GM19023 (cell line): ENCODE measurements at regions not wholly inside any gene's neighbourhood (a gene's known extent, or its start where the extent isn't known, plus 50 kb on each side); places are given as distances from the start of the nearest gene placed in this dataset.

ENCODE experiments used
- ATAC-seq: cut with Tn5 transposase; IDR thresholded peaks from one replicate; pipeline ENCODE4 v1.9.1; 2021; ENCODE audit warnings: mild to moderate bottlenecking, moderate library complexity; ENCODE audit not compliant: unreplicated experiment

DNA sequence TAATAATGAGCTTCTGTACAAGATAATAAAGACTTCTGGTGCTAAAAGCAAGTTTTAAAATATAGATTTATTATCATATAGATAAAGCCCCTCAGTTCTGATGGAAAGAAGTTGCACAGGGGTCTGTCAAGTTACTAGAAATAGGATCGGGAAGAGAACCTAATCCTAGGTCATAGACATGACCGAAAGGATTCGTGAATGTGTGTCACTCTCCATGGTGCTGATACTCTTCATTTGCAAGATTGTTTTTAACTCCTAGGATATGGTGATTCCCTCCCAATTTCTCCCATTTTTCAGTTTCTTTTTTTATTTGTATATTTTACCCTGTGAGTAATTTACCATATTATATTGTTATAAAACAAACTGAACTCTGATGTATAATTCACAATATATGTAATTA lies 58.9 kb upstream of the CTNNA2 start:
- no peak for ATAC-seq

DNA sequence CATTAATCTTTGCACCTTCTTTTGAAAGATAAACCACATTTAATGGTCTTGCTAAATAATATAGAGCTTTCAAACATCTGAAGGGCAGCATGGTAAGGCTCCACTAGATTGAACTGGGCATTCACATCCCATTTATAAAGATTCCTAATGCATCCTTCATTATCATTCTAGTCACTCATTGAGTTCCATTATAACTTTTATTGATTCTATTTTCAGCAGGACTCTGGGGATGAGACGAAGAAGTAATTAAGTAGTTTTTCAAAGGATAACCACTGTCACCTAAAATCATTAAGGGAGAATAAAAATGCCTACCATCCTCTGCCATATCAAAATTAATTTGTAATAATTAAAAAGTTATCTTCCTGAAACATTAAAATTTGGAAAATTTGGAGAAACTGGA lies 60.2 kb upstream of the CTNNA2 start:
- ATAC-seq: no peak

DNA sequence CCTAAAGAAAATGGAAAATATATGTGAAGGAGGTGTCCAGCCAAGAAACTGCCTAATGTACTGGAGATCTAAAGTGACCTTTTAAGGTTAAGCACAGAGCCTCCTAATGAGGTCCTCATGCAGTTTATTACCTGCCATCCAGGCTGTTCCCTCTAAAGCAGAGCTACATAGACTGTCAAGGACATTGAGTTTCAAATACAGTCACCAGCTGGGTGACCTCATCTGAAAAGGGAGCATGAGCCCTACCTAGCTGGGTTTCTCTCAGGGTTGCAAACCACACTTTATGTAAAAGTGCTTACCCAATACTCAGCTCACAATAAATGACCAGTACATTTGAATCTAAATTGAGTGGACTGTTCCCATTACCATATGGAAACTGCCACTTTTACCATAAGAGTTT lies 65.4 kb upstream of the CTNNA2 start:
- no peak for ATAC-seq

DNA sequence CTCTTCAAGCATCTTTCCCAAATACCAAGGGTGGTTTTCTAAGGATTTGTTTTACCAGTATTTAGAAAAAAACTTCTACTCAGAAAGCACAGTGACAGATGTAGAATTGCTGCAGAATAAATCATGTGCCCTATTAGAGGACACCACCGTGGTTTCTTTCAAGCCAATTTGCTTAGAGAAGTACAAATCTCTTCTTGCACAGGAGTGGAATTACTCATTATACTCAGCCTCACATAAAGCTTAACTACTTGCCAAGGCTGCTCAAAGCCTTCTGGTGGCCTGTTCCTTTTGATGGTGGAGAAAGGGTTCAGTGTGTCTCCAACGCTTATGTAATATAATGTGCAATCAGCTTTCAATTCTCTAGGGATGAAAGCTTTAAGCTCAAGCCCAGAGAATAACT lies 66.5 kb upstream of the CTNNA2 start:
- ATAC-seq: no peak

DNA sequence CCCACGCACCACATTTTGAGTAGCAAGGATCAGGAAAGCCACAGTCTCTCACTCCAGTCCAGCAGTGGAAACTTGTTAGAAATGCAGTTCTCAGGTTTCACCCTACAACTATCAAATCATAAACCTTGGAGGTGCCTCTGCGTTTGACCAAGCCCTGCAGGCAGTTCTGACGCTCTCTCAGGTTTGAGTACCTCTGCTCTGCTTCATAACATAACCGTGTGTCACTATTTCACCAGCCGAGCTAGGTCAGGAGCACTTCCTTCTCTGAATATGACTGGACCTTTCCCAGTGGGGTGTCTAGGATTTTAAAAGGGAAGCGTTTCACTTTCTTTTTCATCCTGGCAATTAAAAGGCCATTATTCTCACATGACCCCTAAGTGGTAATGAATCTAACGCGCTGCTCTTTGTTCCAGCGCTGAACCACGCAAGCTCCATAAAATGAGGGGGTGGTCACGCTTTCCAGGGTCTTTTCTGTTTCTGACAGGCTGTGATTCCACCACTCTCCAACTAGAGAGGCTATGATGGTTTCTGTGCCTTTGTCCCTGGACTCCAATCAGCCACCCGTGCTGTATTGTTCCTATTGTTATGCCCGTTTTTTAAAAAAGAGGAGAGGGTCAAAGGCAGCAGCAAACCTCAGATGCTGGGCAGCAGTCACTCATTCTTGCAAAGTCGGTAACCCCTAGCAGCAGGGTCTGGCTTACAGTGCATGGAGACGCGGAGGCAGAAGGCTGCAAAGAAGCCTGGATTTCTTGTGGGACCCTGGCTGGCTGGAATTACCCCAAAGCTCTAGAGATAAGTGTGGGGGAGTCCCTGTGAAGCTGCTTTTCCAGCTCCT lies 75.2 kb upstream of the CTNNA2 start:
- no peak for ATAC-seq

DNA sequence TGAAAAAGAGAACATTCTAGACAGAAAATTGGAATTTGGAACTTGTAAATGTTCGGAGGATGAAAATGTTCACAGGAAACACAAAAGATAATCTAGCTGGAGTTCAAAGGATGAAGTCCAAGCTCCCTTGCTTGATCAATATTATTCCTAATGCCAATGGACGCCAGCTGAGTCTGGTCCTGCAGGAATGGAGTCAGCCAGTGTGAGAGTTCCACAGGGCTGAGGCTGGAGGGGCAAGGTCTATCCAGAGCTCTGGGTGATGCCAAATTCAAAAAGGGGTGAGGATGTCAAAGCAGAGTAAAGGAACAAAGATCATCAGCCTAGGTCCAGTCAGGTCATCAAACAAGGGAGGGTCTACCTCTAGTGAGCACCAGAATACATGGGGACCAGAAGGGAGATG lies 78.5 kb upstream of the CTNNA2 start:
- ATAC-seq: no peak

DNA sequence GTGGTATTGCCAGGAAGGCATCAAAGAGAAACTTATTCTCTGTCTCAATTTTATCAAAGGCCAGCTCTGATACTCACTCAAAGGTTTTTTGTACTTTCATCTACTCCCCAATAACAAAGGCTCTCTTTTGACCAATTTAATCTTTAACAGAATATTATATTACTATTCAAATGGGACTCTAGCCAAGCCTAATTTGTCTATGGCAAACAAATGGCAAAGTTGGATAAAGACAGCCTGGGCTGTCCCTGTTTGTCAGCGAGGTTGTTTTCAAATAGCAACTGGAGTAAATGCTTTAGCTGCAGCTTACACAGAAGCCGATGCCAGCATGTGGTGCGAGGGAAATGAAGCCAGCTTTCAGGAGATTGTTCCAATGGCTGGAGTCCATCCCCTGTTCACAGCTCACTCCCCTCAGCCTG lies 80.1 kb upstream of the CTNNA2 start:
- no peak for ATAC-seq

DNA sequence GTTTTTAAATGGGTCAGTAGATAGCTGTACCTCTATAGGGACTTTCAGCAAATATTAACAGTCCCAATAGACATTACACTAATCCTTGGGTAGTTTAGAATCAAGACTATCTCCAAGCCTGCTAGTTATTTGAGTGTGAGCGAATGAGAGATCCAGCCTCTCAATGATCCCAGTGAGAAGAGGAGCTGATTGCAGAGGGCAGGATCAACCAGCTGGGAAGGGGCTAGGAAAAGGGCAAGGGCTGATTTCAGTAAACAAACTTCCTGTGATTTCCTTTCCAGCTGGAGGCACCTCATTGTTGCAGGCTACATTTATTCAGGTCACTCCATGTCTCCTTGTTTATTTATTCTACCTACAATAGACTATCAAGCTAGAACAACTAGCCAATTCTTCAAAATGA lies 84.1 kb upstream of the CTNNA2 start:
- ATAC-seq: no peak

DNA sequence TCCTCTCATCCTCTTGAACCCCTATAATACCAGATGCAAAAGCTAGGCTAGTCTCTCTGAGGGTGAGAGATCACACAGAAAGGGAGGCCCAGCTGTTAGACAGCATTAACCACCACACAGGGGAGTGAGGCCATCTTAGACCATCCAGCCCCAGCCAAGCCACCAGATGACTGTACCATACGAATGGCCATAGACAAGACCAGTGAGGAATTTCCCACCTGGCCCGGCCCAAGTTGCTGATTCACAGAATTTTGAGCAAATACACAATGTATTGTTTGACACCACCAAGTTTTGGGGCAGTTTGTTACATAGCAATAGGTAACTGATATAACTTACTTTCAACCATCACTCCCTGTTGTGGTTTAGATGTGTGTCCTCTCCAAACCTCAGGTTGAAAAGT lies 98.2 kb upstream of the CTNNA2 start:
- ATAC-seq: no peak

DNA sequence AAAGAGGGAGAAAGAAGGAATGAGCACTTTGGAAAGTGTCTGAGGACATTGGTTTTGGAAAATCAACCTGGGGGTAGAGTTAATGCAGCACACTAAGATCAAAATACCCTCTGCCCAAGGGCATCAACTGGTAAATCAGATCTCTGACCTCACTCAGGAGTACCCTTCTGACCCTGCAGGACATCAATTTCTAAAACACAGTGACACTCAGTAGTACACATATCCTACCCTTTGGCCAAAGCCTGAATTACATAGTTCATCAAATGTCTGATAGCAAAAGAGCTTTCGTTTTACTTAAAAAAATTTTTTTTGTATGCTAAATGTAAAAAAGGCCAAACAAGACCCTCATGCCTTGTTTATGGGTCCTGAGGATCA lies 118.4 kb upstream of the CTNNA2 start:
- ATAC-seq: no peak

DNA sequence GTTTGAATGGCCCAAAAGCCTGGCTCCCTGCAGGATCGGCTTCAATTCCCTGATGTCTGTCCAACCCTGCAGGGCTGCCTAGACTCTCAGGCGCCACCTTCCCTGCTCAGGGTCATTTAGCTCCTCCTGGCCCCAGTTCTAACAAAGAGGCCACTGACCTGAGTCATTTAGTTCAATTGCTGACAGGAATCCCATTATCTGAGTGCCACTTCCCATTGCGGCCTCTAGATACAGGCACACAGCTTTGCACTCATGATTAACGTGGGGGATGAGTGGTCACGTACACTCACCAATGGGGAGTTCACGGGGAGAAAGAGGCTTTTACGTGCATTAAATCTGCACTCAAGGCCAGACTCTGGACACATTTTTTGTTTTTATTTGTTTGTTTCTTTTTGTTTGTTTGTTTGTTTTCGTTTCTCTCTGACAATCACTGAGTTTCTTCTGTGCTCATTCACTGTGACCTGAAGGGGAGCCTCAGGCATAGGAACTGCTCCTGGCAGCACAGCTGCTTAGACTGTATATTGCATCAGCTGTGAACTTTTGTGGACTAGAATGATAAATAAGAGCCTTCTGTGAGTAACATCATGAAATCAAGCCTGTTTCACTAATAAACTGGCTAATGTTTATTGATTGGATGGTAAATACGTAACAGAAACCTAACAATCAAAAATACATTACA lies 118.9 kb upstream of the CTNNA2 start:
- ATAC-seq: no peak

DNA sequence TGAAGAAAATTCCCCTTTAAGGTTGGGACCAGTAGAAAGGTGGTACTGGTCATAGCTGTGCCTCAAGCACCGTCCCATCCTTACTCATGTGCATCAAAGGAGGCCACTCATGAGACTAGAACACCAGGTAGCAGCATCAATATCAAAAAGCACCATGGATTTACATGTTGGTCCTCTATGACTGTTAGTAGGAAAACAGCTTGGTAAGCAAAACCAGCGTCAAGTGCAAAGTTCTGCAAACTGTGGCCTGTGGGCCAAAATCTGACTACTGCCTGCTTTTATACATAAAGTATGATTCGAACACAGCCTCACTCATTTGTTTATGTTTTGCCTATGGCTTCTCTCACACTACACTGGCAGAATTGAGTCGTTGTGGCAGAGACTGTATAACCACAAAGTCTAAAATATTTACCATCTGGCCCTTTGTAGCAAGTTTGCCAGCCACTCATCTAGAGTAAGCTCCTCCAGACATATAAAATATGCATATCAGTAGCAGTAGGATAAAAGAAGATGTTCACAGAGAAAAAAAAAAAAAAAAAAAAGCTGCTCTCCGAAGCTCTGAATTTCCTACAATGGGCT lies 119.7 kb upstream of the CTNNA2 start:
- no peak for ATAC-seq

DNA sequence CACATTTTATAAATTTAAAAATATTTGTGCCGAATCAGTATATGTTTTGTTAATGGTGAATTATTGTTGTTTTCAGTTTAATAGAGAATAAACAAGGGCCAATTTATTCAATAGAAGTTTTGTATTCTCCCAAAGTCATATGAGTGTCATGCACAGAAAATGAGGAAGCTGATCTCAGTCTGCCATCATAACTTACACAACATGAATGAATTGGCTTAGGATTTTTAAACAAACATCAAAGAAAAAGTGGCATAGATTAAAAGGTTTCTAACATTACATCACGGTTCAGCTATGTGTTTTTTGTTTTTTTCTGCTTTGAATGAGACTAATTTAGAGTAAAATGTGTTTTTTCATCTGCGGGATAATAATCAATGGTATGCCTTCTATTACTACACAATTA lies 123.4 kb upstream of the CTNNA2 start:
- ATAC-seq: no peak

DNA sequence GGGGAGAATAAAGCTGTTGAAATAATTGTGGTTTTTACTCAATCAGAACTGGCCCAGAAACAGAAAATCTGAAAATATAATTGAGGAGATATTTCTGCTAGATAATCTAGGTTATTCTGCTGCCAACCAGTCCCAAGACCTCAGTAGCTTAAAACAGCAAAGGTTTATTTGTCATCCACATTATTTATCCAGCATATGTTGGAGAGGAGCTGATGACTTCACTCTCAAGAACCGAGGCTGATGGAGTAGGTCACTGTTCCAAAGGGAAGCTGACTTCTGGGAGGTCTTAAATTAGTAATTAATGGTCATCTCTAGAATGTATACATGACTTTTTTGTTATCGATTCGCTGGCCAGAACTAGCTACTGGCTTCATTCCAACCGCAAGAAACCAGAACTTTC lies 124.8 kb upstream of the CTNNA2 start:
- no peak for ATAC-seq

DNA sequence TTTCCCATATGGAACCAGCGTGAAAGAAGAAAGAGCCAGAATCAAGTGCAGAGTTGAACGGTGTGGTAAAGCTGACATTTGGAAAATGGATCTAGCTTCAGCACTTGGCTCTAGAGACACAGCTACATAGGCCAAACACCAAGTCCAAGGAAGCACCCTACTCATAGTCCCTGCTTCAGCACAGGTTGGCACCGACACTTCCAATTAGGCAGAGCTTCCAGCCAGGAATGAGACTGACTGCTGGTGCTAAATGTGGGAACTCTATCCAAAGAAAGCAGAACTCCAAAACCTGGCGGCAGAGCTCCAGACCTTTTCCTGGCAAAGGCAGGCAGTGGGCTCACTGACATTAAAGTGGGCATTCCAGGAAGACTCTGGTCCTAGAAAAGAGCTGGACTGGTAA lies 125.4 kb upstream of the CTNNA2 start:
- ATAC-seq: no peak

DNA sequence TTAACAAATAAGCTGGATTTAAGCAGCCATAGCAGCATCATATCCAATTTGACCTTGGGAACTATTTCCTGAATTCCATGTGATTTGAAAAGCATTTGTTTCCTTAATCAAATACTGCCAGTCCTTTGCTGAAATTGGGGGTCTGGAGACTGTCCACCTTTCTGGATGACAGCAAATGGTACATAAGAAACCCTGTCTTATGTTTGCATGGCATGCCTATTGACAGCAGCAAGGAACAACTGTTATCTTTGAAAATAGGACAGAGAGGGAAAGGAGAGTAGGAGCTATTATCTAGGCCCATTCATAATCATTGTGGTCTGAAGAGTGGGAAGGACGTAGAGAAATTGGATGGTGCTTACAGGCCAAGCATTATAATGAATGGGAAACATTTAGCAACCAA lies 129.2 kb upstream of the CTNNA2 start:
- no peak for ATAC-seq

DNA sequence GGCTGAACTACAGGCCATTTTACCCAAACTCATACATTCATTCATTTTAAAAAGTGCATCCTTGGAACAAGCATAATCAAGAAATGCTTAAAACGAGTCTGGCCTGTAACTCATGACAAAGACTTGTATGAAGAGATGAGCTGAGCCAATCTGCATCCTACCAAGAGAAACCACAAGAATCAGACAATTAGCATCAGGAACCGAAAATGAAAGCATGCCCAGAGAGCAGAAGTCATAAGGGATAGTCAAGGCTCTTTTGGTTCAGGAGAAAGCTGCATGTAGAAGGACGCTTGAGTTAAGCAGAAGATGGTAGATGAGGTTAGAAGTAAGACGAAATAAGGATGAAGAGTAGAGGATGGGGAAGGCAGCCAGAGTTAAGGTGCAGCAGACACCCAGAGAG lies 137.0 kb upstream of the CTNNA2 start:
- ATAC-seq: no peak

DNA sequence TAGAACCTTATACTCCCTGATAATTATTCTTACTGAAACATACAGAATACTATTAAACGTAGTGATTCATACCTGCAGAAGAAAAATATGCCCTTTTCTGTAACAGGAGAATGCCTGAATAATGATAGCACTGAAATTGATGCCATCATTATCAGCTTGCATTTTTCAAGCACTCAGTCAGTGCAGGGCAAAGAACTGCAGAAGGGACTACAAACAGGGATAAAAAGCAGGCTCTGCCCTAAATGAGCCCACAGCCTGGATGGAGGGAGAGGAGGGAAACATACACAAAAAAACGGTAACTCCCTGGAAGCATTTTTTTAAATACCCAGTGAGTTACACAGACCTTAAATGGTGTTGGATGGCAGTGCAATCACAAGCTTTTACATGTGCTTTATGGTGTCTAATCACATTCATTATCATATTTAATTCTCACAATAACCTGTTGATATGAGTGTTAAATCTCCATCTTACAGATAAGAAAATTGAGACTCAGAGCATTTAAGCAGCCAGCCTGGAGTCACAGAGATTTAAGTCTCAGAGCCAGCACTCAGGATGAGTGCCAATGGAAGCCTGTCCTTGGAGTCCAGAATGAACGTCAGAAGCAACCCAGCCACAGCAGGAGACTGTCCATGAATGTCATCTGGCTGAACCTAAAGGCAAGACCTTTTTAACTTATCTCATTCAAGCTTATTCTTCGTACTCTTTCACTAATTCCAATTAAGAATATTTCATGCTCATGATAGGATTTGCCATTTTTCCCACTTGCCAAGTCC lies 139.3 kb upstream of the CTNNA2 start:
- no peak for ATAC-seq

DNA sequence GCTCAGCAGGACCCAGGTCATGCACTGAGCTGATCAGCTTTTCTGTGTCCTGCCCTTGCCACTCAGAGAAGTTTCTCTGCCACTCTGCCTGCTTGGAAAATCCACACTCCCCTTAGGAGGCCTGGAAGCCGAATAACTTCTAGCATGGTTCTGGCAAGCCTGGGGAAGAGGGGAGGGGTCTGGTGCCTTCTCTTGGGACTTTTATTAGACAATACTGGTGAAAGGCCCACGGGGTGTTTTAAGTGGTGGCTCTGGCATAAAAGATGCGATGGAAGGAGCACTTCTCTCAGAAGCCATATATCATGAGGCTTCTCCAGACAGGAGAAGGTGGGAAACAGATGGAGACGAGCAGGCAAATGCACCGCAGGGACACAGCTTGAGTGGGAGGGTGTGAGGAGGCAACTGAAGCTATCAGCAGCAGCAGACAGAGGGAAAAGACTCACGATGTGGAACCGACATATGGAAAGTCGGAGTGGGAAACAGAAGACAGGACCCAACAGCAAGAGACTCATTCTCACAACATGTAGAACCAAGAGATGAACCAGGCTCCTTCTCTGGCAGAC lies 141.8 kb upstream of the CTNNA2 start:
- ATAC-seq: no peak

DNA sequence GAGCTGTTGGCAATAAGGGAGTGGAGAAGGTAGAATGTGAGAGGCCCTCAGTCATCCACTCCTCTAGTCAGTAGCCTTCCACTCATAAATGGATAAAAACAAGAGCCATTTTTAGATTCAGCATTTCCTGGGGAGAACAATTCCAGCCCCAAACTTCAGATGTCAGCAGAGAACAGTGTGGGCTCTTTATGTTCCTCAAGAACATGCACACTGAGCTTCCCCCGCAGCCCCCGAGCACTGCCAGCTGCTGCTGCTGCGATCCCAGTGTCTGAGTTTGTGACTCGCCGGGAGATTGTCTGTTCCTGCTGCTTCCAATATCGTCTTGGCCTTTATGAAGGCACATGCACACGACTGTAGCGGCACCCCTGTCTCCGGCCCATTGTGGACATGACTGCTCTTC lies 143.7 kb upstream of the CTNNA2 start:
- ATAC-seq: no peak

DNA sequence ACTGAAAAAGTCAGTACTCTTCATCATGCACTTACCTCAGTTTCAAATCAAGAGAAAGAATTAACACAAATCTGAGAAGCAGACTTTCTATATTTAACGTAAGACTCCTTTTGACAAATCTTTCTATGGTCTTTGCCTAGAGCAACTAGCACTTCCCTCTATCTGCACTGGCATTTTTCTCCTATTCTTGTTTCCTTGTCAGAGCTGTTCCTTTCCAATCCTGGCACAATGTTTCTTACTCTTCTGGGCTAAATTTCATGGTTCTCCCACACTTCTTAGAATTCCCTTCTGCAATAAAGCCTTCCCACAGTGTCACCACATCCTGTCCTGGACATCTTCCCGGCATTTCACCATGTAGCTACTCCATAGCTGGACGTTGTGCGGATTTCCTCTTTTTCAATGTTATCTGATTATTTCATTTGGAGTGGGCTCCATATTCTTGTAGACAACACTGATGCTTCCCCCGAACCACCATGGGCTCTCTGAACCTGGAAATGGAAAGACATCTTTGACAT lies 144.7 kb upstream of the CTNNA2 start:
- no peak for ATAC-seq
